ENCODE measurements at regions not wholly inside any gene's neighbourhood (a gene's known extent, or its start where the extent isn't known, plus 50 kb on each side); places are given as distances from the start of the nearest gene placed in this dataset.

GRCh38 chr12:42905419-42905705, 315.8 kb upstream of the PRICKLE1 start:
- H3K4me1 Mint-ChIP-seq: no peaks in the 10 kb centered on the region
- H3K36me3 Mint-ChIP-seq: no peaks in the 10 kb centered on the region

GRCh38 chr12:42904683-42905418, 315.3 kb upstream of the PRICKLE1 start:
- CTCF ChIA-PET: no interaction called here
- no peak overlapping the region for H3K27ac Mint-ChIP-seq
- Histone ChIP-seq H3K9me3 (ENCODE audit: control insufficient read depth in 2 of 3, low read length in 3 of 3) (no peaks in the 10 kb centered on the region), H3K36me3 (ENCODE audit: control insufficient read depth in 2 of 3, insufficient read depth in 3 of 3, low read length in 3 of 3) (no peaks in the 10 kb centered on the region), H3K4me1 (ENCODE audit: control insufficient read depth in 2 of 2, insufficient read depth in 2 of 2, low read length in 2 of 2) (no peaks in the 10 kb centered on the region), H3K27ac (ENCODE audit: low read depth, low read length) (no peak overlapping the region), H3K27me3 (ENCODE audit: control insufficient read depth in 2 of 2, insufficient read depth in 2 of 2, low read length in 2 of 2) (no peaks in the 10 kb centered on the region), H3K4me3 (ENCODE audit: low read length) (no peak overlapping the region)
- ATAC-seq: no peak
- intact Hi-C loops (cut with micrococcal nuclease): no loop called here
- no peak overlapping the region for H3K4me3 Mint-ChIP-seq
- DNase-seq: no peak
- H3K9me3 Mint-ChIP-seq: peaks cover 0 to 36% (median 8%) of the 10 kb centered on the region in 11 donors
- H3K4me1 Mint-ChIP-seq: no peaks in the 10 kb centered on the region
- no peaks in the 10 kb centered on the region for H3K36me3 Mint-ChIP-seq
- POLR2A ChIA-PET: no interaction called here
- no peaks in the 10 kb centered on the region for H3K27me3 Mint-ChIP-seq

More at GRCh38 chr12:42905419-42905705, 315.8 kb upstream of the PRICKLE1 start:
- Mint-ChIP-seq H3K27me3 (no peaks in the 10 kb centered on the region), H3K27ac (no peak overlapping the region), H3K4me3 (no peak overlapping the region), H3K9me3 (peaks cover 0 to 31% (median 8%) of the 10 kb centered on the region in 11 donors)
- ChIA-PET POLR2A (no interaction called here), CTCF (no interaction called here)
- DNase-seq (no peak), ATAC-seq (no peak)
- no peaks in the 10 kb centered on the region for H3K9me3 ChIP-seq (ENCODE audit: control insufficient read depth in 2 of 3, low read length in 3 of 3)
- H3K27ac ChIP-seq (ENCODE audit: low read depth, low read length): no peak overlapping the region
- H3K4me1 ChIP-seq (ENCODE audit: control insufficient read depth in 2 of 2, insufficient read depth in 2 of 2, low read length in 2 of 2): no peaks in the 10 kb centered on the region
- H3K27me3 ChIP-seq (ENCODE audit: control insufficient read depth in 2 of 2, insufficient read depth in 2 of 2, low read length in 2 of 2): no peaks in the 10 kb centered on the region
- H3K36me3 ChIP-seq (ENCODE audit: control insufficient read depth in 2 of 3, insufficient read depth in 3 of 3, low read length in 3 of 3): no peaks in the 10 kb centered on the region
- intact Hi-C loops (cut with micrococcal nuclease): no loop called here
- H3K4me3 ChIP-seq (ENCODE audit: low read length): no peak overlapping the region

- ATAC-seq: no peak
- POLR2A ChIA-PET: no interaction called here
These were observed 314.2 kb upstream of the PRICKLE1 start for GRCh38 chr12:42903736-42904135.

GRCh38 chr12:42902001-42902400, 312.5 kb upstream of the PRICKLE1 start:
- H3K9me3 Mint-ChIP-seq: peaks cover 0 to 39% (median 8%) of the 10 kb centered on the region in 11 donors
- POLR2A ChIA-PET: no interaction called here
- intact Hi-C loops (cut with micrococcal nuclease): no loop called here

More at GRCh38 chr12:42903736-42904135, 314.2 kb upstream of the PRICKLE1 start:
- H3K36me3 Mint-ChIP-seq: no peaks in the 10 kb centered on the region
- no peaks in the 10 kb centered on the region for H3K36me3 ChIP-seq (ENCODE audit: control insufficient read depth in 2 of 3, insufficient read depth in 3 of 3, low read length in 3 of 3)
- no peak overlapping the region for H3K27ac ChIP-seq (ENCODE audit: low read depth, low read length)
- no peaks in the 10 kb centered on the region for H3K9me3 ChIP-seq (ENCODE audit: control insufficient read depth in 2 of 3, low read length in 3 of 3)
- no peaks in the 10 kb centered on the region for H3K27me3 Mint-ChIP-seq
- H3K9me3 Mint-ChIP-seq: peaks cover 0 to 31% (median 8%) of the 10 kb centered on the region in 11 donors
- H3K27ac Mint-ChIP-seq: no peak overlapping the region
- no peaks in the 10 kb centered on the region for H3K4me1 Mint-ChIP-seq
- no peaks in the 10 kb centered on the region for H3K4me1 ChIP-seq (ENCODE audit: control insufficient read depth in 2 of 2, insufficient read depth in 2 of 2, low read length in 2 of 2)
- no peak for DNase-seq
- intact Hi-C loops (cut with micrococcal nuclease): no loop called here
- H3K27me3 ChIP-seq (ENCODE audit: control insufficient read depth in 2 of 2, insufficient read depth in 2 of 2, low read length in 2 of 2): no peaks in the 10 kb centered on the region
- H3K4me3 ChIP-seq (ENCODE audit: low read length): no peak overlapping the region
- CTCF ChIA-PET: no interaction called here
- H3K4me3 Mint-ChIP-seq: no peak overlapping the region

GRCh38 chr12:42893803-42894202, 304.3 kb upstream of the PRICKLE1 start:
- Histone ChIP-seq H3K27me3 (ENCODE audit: control insufficient read depth in 2 of 2, insufficient read depth in 2 of 2, low read length in 2 of 2) (no peaks in the 10 kb centered on the region), H3K36me3 (ENCODE audit: control insufficient read depth in 2 of 3, insufficient read depth in 3 of 3, low read length in 3 of 3) (no peaks in the 10 kb centered on the region), H3K4me1 (ENCODE audit: control insufficient read depth in 2 of 2, insufficient read depth in 2 of 2, low read length in 2 of 2) (no peaks in the 10 kb centered on the region), H3K27ac (ENCODE audit: low read depth, low read length) (no peak overlapping the region), H3K4me3 (ENCODE audit: low read length) (no peak overlapping the region), H3K9me3 (ENCODE audit: control insufficient read depth in 2 of 3, low read length in 3 of 3) (no peaks in the 10 kb centered on the region)
- CTCF ChIA-PET: no interaction called here
- no peaks in the 10 kb centered on the region for H3K27me3 Mint-ChIP-seq
- DNase-seq (no peak), ATAC-seq (no peak)
- no peaks in the 10 kb centered on the region for H3K4me1 Mint-ChIP-seq
- peaks cover 0 to 17% (median 5%) of the 10 kb centered on the region in 11 donors for H3K9me3 Mint-ChIP-seq
- H3K36me3 Mint-ChIP-seq: no peaks in the 10 kb centered on the region
- no peak overlapping the region for H3K4me3 Mint-ChIP-seq
- no peak overlapping the region for H3K27ac Mint-ChIP-seq
- POLR2A ChIA-PET: no interaction called here
- intact Hi-C loops (cut with micrococcal nuclease): no loop called here

More at GRCh38 chr12:42902001-42902400, 312.5 kb upstream of the PRICKLE1 start:
- ATAC-seq: no peak
- DNase-seq: no peak
- no peaks in the 10 kb centered on the region for H3K36me3 Mint-ChIP-seq
- no peaks in the 10 kb centered on the region for H3K9me3 ChIP-seq (ENCODE audit: control insufficient read depth in 2 of 3, low read length in 3 of 3)
- H3K36me3 ChIP-seq (ENCODE audit: control insufficient read depth in 2 of 3, insufficient read depth in 3 of 3, low read length in 3 of 3): no peaks in the 10 kb centered on the region
- H3K4me1 Mint-ChIP-seq: no peaks in the 10 kb centered on the region
- no peak overlapping the region for H3K4me3 Mint-ChIP-seq
- no peaks in the 10 kb centered on the region for H3K27me3 Mint-ChIP-seq
- no peaks in the 10 kb centered on the region for H3K4me1 ChIP-seq (ENCODE audit: control insufficient read depth in 2 of 2, insufficient read depth in 2 of 2, low read length in 2 of 2)
- H3K27ac Mint-ChIP-seq: no peak overlapping the region
- CTCF ChIA-PET: no interaction called here
- no peak overlapping the region for H3K27ac ChIP-seq (ENCODE audit: low read depth, low read length)
- no peaks in the 10 kb centered on the region for H3K27me3 ChIP-seq (ENCODE audit: control insufficient read depth in 2 of 2, insufficient read depth in 2 of 2, low read length in 2 of 2)
- H3K4me3 ChIP-seq (ENCODE audit: low read length): no peak overlapping the region

GRCh38 chr12:42892702-42893551, 303.4 kb upstream of the PRICKLE1 start:
- no peaks in the 10 kb centered on the region for H3K9me3 ChIP-seq (ENCODE audit: control insufficient read depth in 2 of 3, low read length in 3 of 3)
- no peaks in the 10 kb centered on the region for H3K36me3 Mint-ChIP-seq
- no peaks in the 10 kb centered on the region for H3K4me1 Mint-ChIP-seq
- no peak overlapping the region for H3K4me3 Mint-ChIP-seq
- CTCF ChIA-PET: no interaction called here
- no peaks in the 10 kb centered on the region for H3K36me3 ChIP-seq (ENCODE audit: control insufficient read depth in 2 of 3, insufficient read depth in 3 of 3, low read length in 3 of 3)
- intact Hi-C loops (cut with micrococcal nuclease): no loop called here
- no peak overlapping the region for H3K4me3 ChIP-seq (ENCODE audit: low read length)
- no peak for DNase-seq
- no peak overlapping the region for H3K27ac Mint-ChIP-seq
- POLR2A ChIA-PET: no interaction called here
- no peak overlapping the region for H3K27ac ChIP-seq (ENCODE audit: low read depth, low read length)
- peaks cover 0 to under 1% (median 0%) of the 10 kb centered on the region in 5 donors for H3K27me3 Mint-ChIP-seq
- no peaks in the 10 kb centered on the region for H3K27me3 ChIP-seq (ENCODE audit: control insufficient read depth in 2 of 2, insufficient read depth in 2 of 2, low read length in 2 of 2)
- ATAC-seq: no peak
- peaks cover 0 to 18% (median 5%) of the 10 kb centered on the region in 11 donors for H3K9me3 Mint-ChIP-seq
- no peaks in the 10 kb centered on the region for H3K4me1 ChIP-seq (ENCODE audit: control insufficient read depth in 2 of 2, insufficient read depth in 2 of 2, low read length in 2 of 2)

- H3K27ac Mint-ChIP-seq: no peak overlapping the region
- CTCF ChIA-PET: no interaction called here
These were observed 298.1 kb upstream of the PRICKLE1 start for GRCh38 chr12:42887657-42888056.

More at GRCh38 chr12:42887657-42888056, 298.1 kb upstream of the PRICKLE1 start:
- no peaks in the 10 kb centered on the region for H3K4me1 ChIP-seq (ENCODE audit: control insufficient read depth in 2 of 2, insufficient read depth in 2 of 2, low read length in 2 of 2)
- Mint-ChIP-seq H3K27me3 (peaks cover 0 to 3% (median 0%) of the 10 kb centered on the region in 5 donors), H3K9me3 (peaks cover 0 to 26% (median 6%) of the 10 kb centered on the region in 11 donors), H3K36me3 (no peaks in the 10 kb centered on the region), H3K4me1 (no peaks in the 10 kb centered on the region), H3K4me3 (no peak overlapping the region)
- no peak for DNase-seq
- no peak overlapping the region for H3K27ac ChIP-seq (ENCODE audit: low read depth, low read length)
- ATAC-seq: no peak
- H3K36me3 ChIP-seq (ENCODE audit: control insufficient read depth in 2 of 3, insufficient read depth in 3 of 3, low read length in 3 of 3): no peaks in the 10 kb centered on the region
- no peaks in the 10 kb centered on the region for H3K27me3 ChIP-seq (ENCODE audit: control insufficient read depth in 2 of 2, insufficient read depth in 2 of 2, low read length in 2 of 2)
- H3K9me3 ChIP-seq (ENCODE audit: control insufficient read depth in 2 of 3, low read length in 3 of 3): no peaks in the 10 kb centered on the region
- POLR2A ChIA-PET: no interaction called here
- no peak overlapping the region for H3K4me3 ChIP-seq (ENCODE audit: low read length)
- intact Hi-C loops (cut with micrococcal nuclease): no loop called here
